DMS79 treated with DMSO at 0.1 percent for 48 hours (cell line): ENCODE measurements at regions not wholly inside any gene's neighbourhood (a gene's known extent, or its start where the extent isn't known, plus 50 kb on each side); places are given as distances from the start of the nearest gene placed in this dataset.
A peak's percentile ranks its signal among the peaks of the same experiment; 100 is the strongest.

Experiments
- DNase-seq: peaks from one replicate; lab custom pipeline; 2025; lab: John Stamatoyannopoulos, UW

GRCh38 chr16:63100082-63100481 is 1063.8 kb upstream of the CDH8 start:
- DNase-seq = no peak

GRCh38 chr16:63096857-63097256 is 1060.6 kb upstream of the CDH8 start:
- no peak for DNase-seq

DNA sequence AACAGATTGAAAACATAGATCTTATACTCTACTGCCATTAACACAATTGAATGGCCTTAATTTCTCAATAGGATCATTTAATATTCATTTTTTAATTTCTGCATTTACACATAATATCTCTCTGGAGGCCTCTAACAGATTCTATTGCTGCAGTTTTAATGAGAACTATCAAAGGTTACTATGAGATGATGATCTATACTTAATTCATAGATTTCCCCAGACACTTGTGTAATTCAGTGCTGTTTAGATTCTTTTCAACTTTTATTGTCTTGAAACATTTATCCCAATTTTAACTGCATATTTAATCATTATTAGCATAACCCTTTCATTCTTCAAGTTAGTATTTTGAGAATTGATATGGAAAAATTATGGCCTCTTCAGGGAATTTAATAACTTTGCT is 1056.5 kb upstream of the CDH8 start:
- no peak for DNase-seq

GRCh38 chr16:63082101-63082500 is 1045.9 kb upstream of the CDH8 start:
- DNase-seq = no peak

GRCh38 chr16:63080746-63081145 is 1044.5 kb upstream of the CDH8 start:
- no peak for DNase-seq

GRCh38 chr16:63069047-63069446 is 1032.8 kb upstream of the CDH8 start:
- no peak for DNase-seq

GRCh38 chr16:63067141-63067540 is 1030.9 kb upstream of the CDH8 start:
- DNase-seq = no peak

DNA sequence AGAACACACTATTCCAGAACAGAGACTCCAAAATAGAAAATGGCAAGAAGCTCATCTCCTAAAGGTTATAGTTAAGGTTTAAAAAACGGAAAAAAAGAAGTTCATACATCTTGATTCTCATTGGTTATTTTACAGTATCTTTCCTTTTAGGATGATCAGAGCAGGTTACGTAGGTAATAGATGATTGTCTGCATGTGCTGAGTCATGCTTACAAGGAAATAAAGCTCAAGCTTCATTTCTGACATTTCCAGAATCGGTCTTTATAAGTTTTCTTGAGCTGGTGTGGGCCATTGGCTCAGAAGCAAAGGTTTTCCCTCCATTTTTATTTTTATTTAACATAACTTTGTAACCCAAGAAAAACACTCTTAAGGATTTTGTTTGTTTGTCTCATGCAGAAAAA is 1030.3 kb upstream of the CDH8 start:
- DNase-seq = no peak

DNA sequence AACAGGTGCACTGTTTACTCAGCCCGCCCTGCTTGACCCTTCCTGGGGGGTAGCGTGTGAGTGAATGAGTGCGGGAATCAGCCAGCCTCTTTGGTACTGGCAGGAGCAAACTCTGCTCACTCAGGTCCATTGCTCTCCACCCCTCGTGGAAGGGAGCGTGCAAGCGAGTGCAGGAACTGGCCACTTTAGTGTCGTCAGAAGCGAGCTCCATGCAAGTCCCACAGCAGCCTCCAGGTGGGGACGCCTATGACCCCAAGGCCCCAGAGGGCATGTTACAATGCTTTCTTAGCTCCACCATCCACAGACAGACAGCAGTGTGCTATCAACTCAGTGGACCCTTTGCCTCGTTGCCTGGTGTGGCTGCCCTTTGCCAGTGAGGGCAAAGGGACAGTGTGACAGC is 1025.1 kb upstream of the CDH8 start:
- no peak for DNase-seq

DNA sequence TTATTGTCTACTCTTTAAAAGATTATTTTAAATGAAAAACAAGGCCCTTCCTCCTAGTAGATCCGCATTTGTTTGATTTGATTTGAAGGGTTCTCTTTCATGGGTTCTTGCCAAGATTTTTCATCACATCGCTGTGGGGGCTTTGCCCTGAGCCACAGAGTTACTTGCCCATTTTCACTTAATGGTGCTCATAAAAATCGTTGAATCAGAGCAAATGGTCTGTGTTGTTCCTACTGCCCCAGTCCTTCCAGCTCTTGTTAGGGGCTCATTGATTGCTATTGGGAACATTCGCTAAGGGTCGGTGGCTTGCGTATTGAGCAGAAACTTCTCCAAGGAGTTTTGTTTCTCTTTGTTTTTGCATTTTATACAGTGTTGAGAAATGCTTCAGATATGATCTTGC is 1023.4 kb upstream of the CDH8 start:
- peak; percentile 65 for DNase-seq

DNA sequence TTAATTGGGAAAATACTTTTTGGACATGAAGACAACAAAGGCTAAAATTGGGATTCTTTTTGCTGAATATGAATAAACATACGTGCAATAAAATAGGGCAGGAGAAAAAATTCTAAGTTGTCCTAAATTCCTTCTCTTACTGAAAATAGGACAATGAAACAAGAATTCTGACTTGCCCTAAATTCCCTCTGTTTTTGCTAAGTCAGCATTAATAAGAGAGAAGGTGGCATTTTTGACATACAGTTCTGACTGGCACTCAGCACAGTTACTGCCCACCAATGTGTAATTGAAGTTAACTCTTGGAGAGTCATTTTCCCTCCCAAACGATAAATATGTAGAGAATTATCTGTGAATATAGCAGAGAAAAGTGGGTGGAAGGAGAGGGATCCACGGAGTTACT is 1021.1 kb upstream of the CDH8 start:
- no peak for DNase-seq

DNA sequence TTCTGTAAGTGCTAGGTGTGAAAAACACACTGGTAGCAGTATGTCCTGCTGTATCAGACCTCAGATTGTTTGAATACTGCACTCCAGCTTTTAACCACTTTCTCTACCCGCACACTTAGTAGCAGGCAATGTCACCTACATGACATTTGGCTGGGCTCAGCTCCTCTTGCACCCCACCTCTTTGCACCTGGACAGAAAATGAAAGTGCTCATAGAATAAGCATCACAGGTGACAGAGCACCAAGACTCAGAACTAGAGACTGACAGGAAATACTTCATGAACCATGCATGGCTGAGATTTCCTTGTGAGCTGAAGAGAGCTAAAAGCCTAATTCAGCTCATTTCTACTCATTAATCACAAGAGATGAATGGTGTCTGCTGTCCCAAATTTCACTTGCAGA is 1014.2 kb upstream of the CDH8 start:
- DNase-seq = peak; percentile 53

- no peak for DNase-seq
These were observed 1002.3 kb upstream of the CDH8 start for GRCh38 chr16:63038397-63039106.

- no peak for DNase-seq
These were observed 1001.6 kb upstream of the CDH8 start for GRCh38 chr16:63037761-63038396.

- DNase-seq = no peak
These were observed 982.5 kb upstream of the CDH8 start for GRCh38 chr16:63018581-63019223.

- no peak for DNase-seq
These were observed 972.5 kb upstream of the CDH8 start for GRCh38 chr16:63008688-63009087.

GRCh38 chr16:63005356-63005755 is 969.1 kb upstream of the CDH8 start:
- DNase-seq = no peak

GRCh38 chr16:62989480-62989879 is 953.2 kb upstream of the CDH8 start:
- DNase-seq = no peak

DNA sequence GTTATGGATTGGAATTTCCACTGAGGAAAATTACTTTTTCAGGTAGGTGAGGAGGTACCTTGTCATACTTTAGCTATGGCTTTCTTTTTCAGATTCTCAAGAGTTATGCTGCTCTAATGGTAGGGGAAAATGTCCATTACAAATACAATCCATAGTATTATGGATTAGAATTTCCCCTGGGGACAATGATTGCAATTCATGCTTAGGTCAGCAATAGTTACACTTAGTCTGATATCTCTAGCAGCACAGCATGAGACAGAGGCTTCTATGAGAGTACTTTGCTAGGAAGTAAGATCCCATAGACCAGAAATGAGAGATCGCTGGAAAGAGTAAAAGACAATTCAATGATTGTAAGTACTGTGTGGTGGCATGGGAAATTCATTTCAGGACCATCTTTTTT is 949.5 kb upstream of the CDH8 start:
- DNase-seq = no peak

GRCh38 chr16:62978451-62978850 is 942.2 kb upstream of the CDH8 start:
- no peak for DNase-seq

GRCh38 chr16:62977876-62978275 is 941.6 kb upstream of the CDH8 start:
- DNase-seq = no peak

DNA sequence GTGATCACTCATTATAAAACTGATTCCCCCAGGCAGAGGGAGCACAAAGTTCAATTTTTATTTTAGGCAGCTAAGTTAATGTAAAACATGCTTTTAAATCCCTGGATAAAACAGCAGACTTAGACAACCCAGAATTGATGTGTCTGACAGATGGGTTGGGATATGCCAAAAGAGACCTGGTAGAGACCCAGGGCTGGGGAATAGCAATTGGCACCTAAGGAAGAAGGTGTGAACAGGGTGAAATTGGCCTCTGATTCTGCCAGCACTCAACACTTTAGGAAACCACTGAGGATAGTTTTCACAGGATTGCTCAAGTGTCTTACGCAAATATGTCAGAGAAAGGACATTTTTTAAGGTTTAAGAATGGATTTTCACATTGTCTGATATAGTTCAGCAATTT is 938.2 kb upstream of the CDH8 start:
- DNase-seq = no peak

DNA sequence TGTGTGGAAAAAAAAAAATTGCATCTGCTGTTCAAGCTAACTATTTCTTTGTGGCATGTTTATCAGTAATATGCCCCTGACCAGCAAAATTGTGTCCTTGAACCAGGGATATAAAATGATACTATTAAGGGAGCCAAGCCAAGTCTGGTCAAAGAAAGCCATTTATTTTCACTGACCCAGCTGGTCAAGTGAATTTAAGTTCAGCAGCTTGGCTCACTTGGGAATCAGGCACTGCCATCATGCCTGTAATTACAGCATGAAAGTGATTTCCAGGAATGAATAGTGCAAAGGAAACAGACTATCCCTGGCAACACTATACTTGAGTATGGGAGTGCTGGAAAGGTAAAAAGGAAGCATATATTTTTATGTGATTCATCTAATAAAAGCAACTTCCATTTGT is 934.6 kb upstream of the CDH8 start:
- no peak for DNase-seq
